HG03432 (cell line): ENCODE measurements at regions not wholly inside any gene's neighbourhood (a gene's known extent, or its start where the extent isn't known, plus 50 kb on each side); places are given as distances from the start of the nearest gene placed in this dataset.

Experiments
- ATAC-seq: cut with Tn5 transposase; IDR thresholded peaks from one replicate; pipeline ENCODE4 v1.9.1; 2021; ENCODE audit warnings: mild to moderate bottlenecking, moderate library complexity; ENCODE audit not compliant: unreplicated experiment

- no peak for ATAC-seq
These were observed 63.8 kb downstream of the MRPL46 start for GRCh38 chr15:88403351-88403791.

- ATAC-seq: peak; percentile 48
These were observed 65.1 kb downstream of the MRPL46 start for GRCh38 chr15:88401996-88402656.

GRCh38 chr15:88401251-88401995 is 65.8 kb downstream of the MRPL46 start:
- no peak for ATAC-seq

GRCh38 chr15:88400591-88401250 is 66.5 kb downstream of the MRPL46 start:
- ATAC-seq: no peak

- ATAC-seq: no peak
These were observed 67.1 kb downstream of the MRPL46 start for GRCh38 chr15:88400084-88400483.

- ATAC-seq: no peak
These were observed 68.0 kb downstream of the MRPL46 start for GRCh38 chr15:88399021-88399685.

- no peak for ATAC-seq
These were observed 69.2 kb downstream of the MRPL46 start for GRCh38 chr15:88398011-88398410.

GRCh38 chr15:88397506-88397905 is 69.7 kb downstream of the MRPL46 start:
- no peak for ATAC-seq

GRCh38 chr15:88395872-88396781 is 71.1 kb downstream of the MRPL46 start:
- no peak for ATAC-seq

- no peak for ATAC-seq
These were observed 71.9 kb downstream of the MRPL46 start for GRCh38 chr15:88395241-88395640.

- no peak for ATAC-seq
These were observed 72.5 kb downstream of the MRPL46 start for GRCh38 chr15:88394553-88395145.

GRCh38 chr15:88393719-88394519 is 73.3 kb downstream of the MRPL46 start:
- no peak for ATAC-seq

GRCh38 chr15:88391700-88392099 is 75.5 kb downstream of the MRPL46 start:
- ATAC-seq: no peak

- no peak for ATAC-seq
These were observed 76.2 kb downstream of the MRPL46 start for GRCh38 chr15:88391006-88391405.

GRCh38 chr15:88390164-88390901 is 76.9 kb downstream of the MRPL46 start:
- ATAC-seq: no peak

- no peak for ATAC-seq
These were observed 78.1 kb downstream of the MRPL46 start for GRCh38 chr15:88389120-88389519.

- no peak for ATAC-seq
These were observed 78.5 kb downstream of the MRPL46 start for GRCh38 chr15:88388686-88389085.

- ATAC-seq: no peak
These were observed 82.0 kb downstream of the MRPL46 start for GRCh38 chr15:88385078-88385700.
